ENCODE measurements at regions not wholly inside any gene's neighbourhood (a gene's known extent, or its start where the extent isn't known, plus 50 kb on each side); places are given as distances from the start of the nearest gene placed in this dataset.
"Not testable (repeated sequence)": the region's sequence is repeated elsewhere in the genome, so short reads cannot be mapped to it uniquely, and the experiment has no call there.

- no peak overlapping the region for H3K4me2 ChIP-seq (ENCODE audit: low read length)
- no peaks in the 10 kb centered on the region for H3K9me3 ChIP-seq (replicated peaks; ENCODE audit: low read length)
- H3K4me1 ChIP-seq (ENCODE audit: control insufficient read depth, insufficient read depth, low read length), result no peaks in the 10 kb centered on the region
- no peaks in the 10 kb centered on the region for H3K27me3 ChIP-seq (ENCODE audit: control insufficient read depth, insufficient read depth, low read length)
- no peak overlapping the region for H3K9ac ChIP-seq (ENCODE audit: low read depth, low read length)
- H3K4me3 ChIP-seq (ENCODE audit: low read length), result no peak overlapping the region
- H3K36me3 ChIP-seq (ENCODE audit: insufficient read depth, low read length), result peaks cover 28% of the 10 kb centered on the region
Measured at GRCh38 chr7:149595541-149595940, 97.9 kb upstream of the ZNF746 start.

GRCh38 chr7:149595078-149595477, 97.5 kb upstream of the ZNF746 start:
- H3K4me3 ChIP-seq (ENCODE audit: low read length), result no peak overlapping the region
- H3K36me3 ChIP-seq (ENCODE audit: insufficient read depth, low read length), result peaks cover 28% of the 10 kb centered on the region
- H3K27me3 ChIP-seq (ENCODE audit: control insufficient read depth, insufficient read depth, low read length), result no peaks in the 10 kb centered on the region

GRCh38 chr7:149588930-149589329, 91.3 kb upstream of the ZNF746 start:
- Histone ChIP-seq H3K4me1 (ENCODE audit: control insufficient read depth, insufficient read depth, low read length) (no peaks in the 10 kb centered on the region), H3K36me3 (ENCODE audit: insufficient read depth, low read length) (peaks cover 40% of the 10 kb centered on the region), H3K27me3 (ENCODE audit: control insufficient read depth, insufficient read depth, low read length) (no peaks in the 10 kb centered on the region), H3K4me2 (ENCODE audit: low read length) (no peak overlapping the region), H3K4me3 (ENCODE audit: low read length) (no peak overlapping the region), H3K9ac (ENCODE audit: low read depth, low read length) (no peak overlapping the region), H3K9me3 (replicated peaks; ENCODE audit: low read length) (no peaks in the 10 kb centered on the region)

More at GRCh38 chr7:149595078-149595477, 97.5 kb upstream of the ZNF746 start:
- no peaks in the 10 kb centered on the region for H3K9me3 ChIP-seq (replicated peaks; ENCODE audit: low read length)
- H3K4me1 ChIP-seq (ENCODE audit: control insufficient read depth, insufficient read depth, low read length), result no peaks in the 10 kb centered on the region
- no peak overlapping the region for H3K9ac ChIP-seq (ENCODE audit: low read depth, low read length)
- H3K4me2 ChIP-seq (ENCODE audit: low read length), result no peak overlapping the region

GRCh38 chr7:149586646-149587645, 89.3 kb upstream of the ZNF746 start:
- H3K27me3 ChIP-seq (ENCODE audit: control insufficient read depth, insufficient read depth, low read length), result no peaks in the 10 kb centered on the region
- H3K4me2 ChIP-seq (ENCODE audit: low read length), result no peak overlapping the region
- H3K4me3 ChIP-seq (ENCODE audit: low read length), result no peak overlapping the region
- peaks cover 41% of the 10 kb centered on the region for H3K36me3 ChIP-seq (ENCODE audit: insufficient read depth, low read length)
- no peak overlapping the region for H3K9ac ChIP-seq (ENCODE audit: low read depth, low read length)
- H3K4me1 ChIP-seq (ENCODE audit: control insufficient read depth, insufficient read depth, low read length), result no peaks in the 10 kb centered on the region
- H3K9me3 ChIP-seq (replicated peaks; ENCODE audit: low read length), result no peaks in the 10 kb centered on the region

- Histone ChIP-seq H3K4me2 (ENCODE audit: low read length) (no peak overlapping the region), H3K9me3 (replicated peaks; ENCODE audit: low read length) (no peaks in the 10 kb centered on the region), H3K4me3 (ENCODE audit: low read length) (no peak overlapping the region), H3K36me3 (ENCODE audit: insufficient read depth, low read length) (peaks cover 50% of the 10 kb centered on the region), H3K9ac (ENCODE audit: low read depth, low read length) (no peak overlapping the region), H3K4me1 (ENCODE audit: control insufficient read depth, insufficient read depth, low read length) (no peaks in the 10 kb centered on the region), H3K27me3 (ENCODE audit: control insufficient read depth, insufficient read depth, low read length) (no peaks in the 10 kb centered on the region)
Measured at GRCh38 chr7:149584530-149584929, 86.9 kb upstream of the ZNF746 start.

- no peaks in the 10 kb centered on the region for H3K9me3 ChIP-seq (replicated peaks; ENCODE audit: low read length)
- H3K4me2 ChIP-seq (ENCODE audit: low read length), result no peak overlapping the region
- no peak overlapping the region for H3K4me3 ChIP-seq (ENCODE audit: low read length)
- H3K4me1 ChIP-seq (ENCODE audit: control insufficient read depth, insufficient read depth, low read length), result no peaks in the 10 kb centered on the region
- no peak overlapping the region for H3K9ac ChIP-seq (ENCODE audit: low read depth, low read length)
- H3K27me3 ChIP-seq (ENCODE audit: control insufficient read depth, insufficient read depth, low read length), result no peaks in the 10 kb centered on the region
- H3K36me3 ChIP-seq (ENCODE audit: insufficient read depth, low read length), result peaks cover 49% of the 10 kb centered on the region
Measured at GRCh38 chr7:149584009-149584408, 86.4 kb upstream of the ZNF746 start.

GRCh38 chr7:149580328-149580727, 82.7 kb upstream of the ZNF746 start:
- H3K9me3 ChIP-seq (replicated peaks; ENCODE audit: low read length), result no peaks in the 10 kb centered on the region
- H3K4me2 ChIP-seq (ENCODE audit: low read length), result no peak overlapping the region
- H3K9ac ChIP-seq (ENCODE audit: low read depth, low read length), result no peak overlapping the region
- H3K4me3 ChIP-seq (ENCODE audit: low read length), result no peak overlapping the region
- no peaks in the 10 kb centered on the region for H3K27me3 ChIP-seq (ENCODE audit: control insufficient read depth, insufficient read depth, low read length)
- H3K36me3 ChIP-seq (ENCODE audit: insufficient read depth, low read length), result peaks cover 30% of the 10 kb centered on the region
- H3K4me1 ChIP-seq (ENCODE audit: control insufficient read depth, insufficient read depth, low read length), result no peaks in the 10 kb centered on the region

GRCh38 chr7:149579365-149579764, 81.8 kb upstream of the ZNF746 start:
- not testable (repeated sequence) for H3K9me3 ChIP-seq (replicated peaks; ENCODE audit: low read length); H3K4me3 ChIP-seq (ENCODE audit: low read length); H3K9ac ChIP-seq (ENCODE audit: low read depth, low read length); H3K4me1 ChIP-seq (ENCODE audit: control insufficient read depth, insufficient read depth, low read length); H3K27me3 ChIP-seq (ENCODE audit: control insufficient read depth, insufficient read depth, low read length); H3K4me2 ChIP-seq (ENCODE audit: low read length)
- peaks cover 26% of the 10 kb centered on the region for H3K36me3 ChIP-seq (ENCODE audit: insufficient read depth, low read length)

GRCh38 chr7:149574428-149574827, 76.8 kb upstream of the ZNF746 start:
- H3K36me3 ChIP-seq (ENCODE audit: insufficient read depth, low read length); H3K4me3 ChIP-seq (ENCODE audit: low read length); H3K4me2 ChIP-seq (ENCODE audit: low read length); H3K27me3 ChIP-seq (ENCODE audit: control insufficient read depth, insufficient read depth, low read length); H3K4me1 ChIP-seq (ENCODE audit: control insufficient read depth, insufficient read depth, low read length); H3K9ac ChIP-seq (ENCODE audit: low read depth, low read length); H3K9me3 ChIP-seq (replicated peaks; ENCODE audit: low read length): not testable (repeated sequence)

- H3K36me3 ChIP-seq (ENCODE audit: insufficient read depth, low read length), result peaks cover under 1% of the 10 kb centered on the region
- H3K4me1 ChIP-seq (ENCODE audit: control insufficient read depth, insufficient read depth, low read length), result no peaks in the 10 kb centered on the region
- peaks cover 6% of the 10 kb centered on the region for H3K9me3 ChIP-seq (replicated peaks; ENCODE audit: low read length)
- H3K4me2 ChIP-seq (ENCODE audit: low read length), result no peak overlapping the region
- H3K4me3 ChIP-seq (ENCODE audit: low read length), result no peak overlapping the region
- H3K27me3 ChIP-seq (ENCODE audit: control insufficient read depth, insufficient read depth, low read length), result no peaks in the 10 kb centered on the region
- no peak overlapping the region for H3K9ac ChIP-seq (ENCODE audit: low read depth, low read length)
Measured at GRCh38 chr7:149573519-149573918, 75.9 kb upstream of the ZNF746 start.

GRCh38 chr7:149572920-149573319, 75.3 kb upstream of the ZNF746 start:
- H3K9ac ChIP-seq (ENCODE audit: low read depth, low read length); H3K36me3 ChIP-seq (ENCODE audit: insufficient read depth, low read length); H3K4me1 ChIP-seq (ENCODE audit: control insufficient read depth, insufficient read depth, low read length); H3K4me2 ChIP-seq (ENCODE audit: low read length); H3K9me3 ChIP-seq (replicated peaks; ENCODE audit: low read length); H3K4me3 ChIP-seq (ENCODE audit: low read length); H3K27me3 ChIP-seq (ENCODE audit: control insufficient read depth, insufficient read depth, low read length): not testable (repeated sequence)

GRCh38 chr7:149570784-149571183, 73.2 kb upstream of the ZNF746 start:
- Histone ChIP-seq H3K4me1 (ENCODE audit: control insufficient read depth, insufficient read depth, low read length) (no peaks in the 10 kb centered on the region), H3K9ac (ENCODE audit: low read depth, low read length) (no peak overlapping the region), H3K27me3 (ENCODE audit: control insufficient read depth, insufficient read depth, low read length) (no peaks in the 10 kb centered on the region), H3K9me3 (replicated peaks; ENCODE audit: low read length) (peaks cover 6% of the 10 kb centered on the region), H3K4me3 (ENCODE audit: low read length) (no peak overlapping the region), H3K4me2 (ENCODE audit: low read length) (no peak overlapping the region), H3K36me3 (ENCODE audit: insufficient read depth, low read length) (peaks cover 18% of the 10 kb centered on the region)
